GM19238 (cell line): ENCODE measurements at regions not wholly inside any gene's neighbourhood (a gene's known extent, or its start where the extent isn't known, plus 50 kb on each side); places are given as distances from the start of the nearest gene placed in this dataset.
"Not testable (repeated sequence)": the region's sequence is repeated elsewhere in the genome, so short reads cannot be mapped to it uniquely, and the experiment has no call there.

Experiments
- DNase-seq: peaks from one replicate; pipeline ENCODE4 v3.0.0; 2011; ENCODE audit warnings: low spot score; ENCODE audit not compliant: insufficient read length

- DNase-seq: no peak
These were observed 844.0 kb downstream of the DIPK2A start for GRCh38 chr3:144815655-144816054.

- no peak for DNase-seq
These were observed 844.7 kb downstream of the DIPK2A start for GRCh38 chr3:144816323-144816722.

GRCh38 chr3:144818973-144819372, 847.4 kb downstream of the DIPK2A start:
- no peak for DNase-seq

GRCh38 chr3:144820232-144820631, 848.6 kb downstream of the DIPK2A start:
- DNase-seq: not testable (repeated sequence)

- DNase-seq: no peak
These were observed 849.1 kb downstream of the DIPK2A start for GRCh38 chr3:144820726-144821125.

- no peak for DNase-seq
These were observed 850.0 kb downstream of the DIPK2A start for GRCh38 chr3:144821583-144821982.

GRCh38 chr3:144822671-144823070, 851.0 kb downstream of the DIPK2A start:
- no peak for DNase-seq

GRCh38 chr3:144831955-144832716, 860.5 kb downstream of the DIPK2A start:
- no peak for DNase-seq

GRCh38 chr3:144839991-144840390, 868.4 kb downstream of the DIPK2A start:
- DNase-seq: no peak

GRCh38 chr3:144840866-144841265, 869.2 kb downstream of the DIPK2A start:
- DNase-seq: no peak

- DNase-seq: no peak
These were observed 871.5 kb downstream of the DIPK2A start for GRCh38 chr3:144843099-144843498.

GRCh38 chr3:144852999-144853398, 881.4 kb downstream of the DIPK2A start:
- no peak for DNase-seq

GRCh38 chr3:144854020-144854419, 882.4 kb downstream of the DIPK2A start:
- not testable (repeated sequence) for DNase-seq

GRCh38 chr3:144859161-144859560, 887.5 kb downstream of the DIPK2A start:
- DNase-seq: no peak

GRCh38 chr3:144864646-144865045, 893.0 kb downstream of the DIPK2A start:
- DNase-seq: no peak

- DNase-seq: no peak
These were observed 894.3 kb downstream of the DIPK2A start for GRCh38 chr3:144865948-144866347.

GRCh38 chr3:144866476-144866875, 894.9 kb downstream of the DIPK2A start:
- DNase-seq: no peak

GRCh38 chr3:144868506-144868905, 896.9 kb downstream of the DIPK2A start:
- no peak for DNase-seq

- no peak for DNase-seq
These were observed 901.4 kb downstream of the DIPK2A start for GRCh38 chr3:144873066-144873465.

GRCh38 chr3:144875211-144875610, 903.6 kb downstream of the DIPK2A start:
- no peak for DNase-seq

- no peak for DNase-seq
These were observed 905.7 kb downstream of the DIPK2A start for GRCh38 chr3:144877356-144877755.

- DNase-seq: no peak
These were observed 908.1 kb downstream of the DIPK2A start for GRCh38 chr3:144879701-144880100.

GRCh38 chr3:144893980-144894379, 922.4 kb downstream of the DIPK2A start:
- no peak for DNase-seq
